ENCODE measurements at regions not wholly inside any gene's neighbourhood (a gene's known extent, or its start where the extent isn't known, plus 50 kb on each side); places are given as distances from the start of the nearest gene placed in this dataset.
"Not testable (repeated sequence)": the region's sequence is repeated elsewhere in the genome, so short reads cannot be mapped to it uniquely, and the experiment has no call there.

DNA sequence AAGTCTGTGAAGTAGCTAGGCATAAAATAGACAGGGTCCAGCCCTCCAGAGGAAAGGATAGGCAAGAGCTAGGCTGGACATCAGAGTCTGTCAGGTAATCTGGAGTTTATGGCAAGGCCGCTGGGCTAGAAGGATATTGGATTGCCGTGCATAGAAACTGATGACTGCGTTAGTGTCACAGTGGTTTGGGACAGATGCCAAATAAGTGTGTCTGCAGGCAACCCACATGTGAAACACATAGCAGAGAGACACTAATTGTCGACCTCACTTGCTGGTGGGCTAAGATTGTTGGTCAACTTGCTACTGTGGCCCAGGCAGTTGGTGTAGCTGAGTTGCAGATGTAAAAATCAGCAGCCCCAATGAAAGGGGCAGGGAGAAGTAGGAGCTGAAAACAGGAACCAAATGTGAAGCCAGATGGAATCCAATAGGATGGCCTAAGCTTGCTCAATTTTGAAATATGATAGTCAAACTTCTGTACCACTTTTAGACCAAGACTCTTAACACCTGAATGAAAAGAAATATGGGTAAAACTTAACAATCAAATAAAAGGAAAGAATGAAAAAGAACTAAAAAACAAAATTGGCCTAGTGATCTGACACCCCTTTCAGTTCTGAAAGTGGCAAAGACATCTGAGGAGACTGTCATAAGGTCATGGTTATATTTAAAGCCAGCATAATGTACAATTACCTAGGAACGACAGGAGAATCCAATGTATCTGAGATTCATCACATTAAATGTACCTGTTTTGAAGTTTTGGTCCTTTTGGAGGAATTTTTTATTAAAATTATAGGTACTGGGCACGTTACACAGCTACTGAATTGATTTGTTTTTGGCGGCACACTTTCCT lies 243.3 kb upstream of the ACTBL2 start:
- DNase-seq = no peak

DNA sequence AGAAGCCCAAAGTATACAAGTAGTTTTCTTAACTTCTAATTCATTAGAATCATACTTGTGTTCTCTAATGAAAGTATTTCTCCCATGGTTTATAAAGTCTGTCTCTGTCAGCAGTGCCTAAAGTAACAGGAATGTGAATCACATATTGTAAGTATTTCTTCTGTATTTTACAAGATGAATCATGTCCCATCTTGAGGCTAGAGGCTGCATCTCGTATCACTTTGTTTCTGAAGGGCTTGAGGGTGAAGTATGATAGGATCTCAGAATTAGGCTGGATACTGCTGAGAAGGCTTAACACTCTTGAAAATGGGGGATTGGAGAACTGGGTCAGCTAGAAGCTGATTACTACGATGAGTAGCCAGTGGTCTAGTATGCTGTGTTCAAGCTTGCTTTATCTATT lies 242.2 kb upstream of the ACTBL2 start:
- no peak for DNase-seq

DNA sequence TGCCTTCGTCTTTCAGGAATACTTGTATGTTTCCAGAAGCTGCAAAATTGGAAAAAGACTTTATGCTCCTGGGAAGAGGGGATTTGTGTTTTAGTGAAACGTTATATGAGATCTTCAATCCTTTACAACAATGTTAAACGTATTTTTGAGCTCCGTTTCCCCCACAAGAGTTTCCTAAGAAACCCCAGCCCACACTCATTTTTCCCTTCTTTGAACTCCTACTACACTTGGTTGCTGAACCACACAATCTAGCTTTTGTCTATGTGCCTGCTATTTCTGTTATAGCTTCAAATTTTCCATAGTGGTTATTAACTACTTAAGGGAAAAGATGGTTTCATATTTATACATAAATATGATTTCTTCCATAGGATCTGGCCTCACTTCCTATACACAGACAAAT lies 238.6 kb upstream of the ACTBL2 start:
- no peak for DNase-seq

DNA sequence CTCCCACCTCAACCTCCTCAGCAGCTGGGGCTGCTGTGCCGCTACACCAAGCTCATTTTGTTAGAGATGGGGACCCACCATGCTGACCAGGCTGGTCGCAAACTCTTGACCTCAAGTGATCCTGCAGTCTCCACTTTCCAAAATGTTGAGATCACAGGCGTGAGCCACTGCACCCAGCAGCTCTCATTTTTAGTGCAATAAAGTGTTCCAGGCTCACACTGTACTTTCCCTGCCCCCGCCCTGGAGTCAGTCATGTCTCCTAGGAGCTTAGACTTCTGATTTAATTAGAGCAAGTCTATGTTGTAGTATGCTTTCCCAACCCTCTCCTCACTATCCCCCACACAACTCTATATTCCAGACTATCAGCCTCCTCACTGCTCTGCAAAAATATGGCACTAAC lies 238.0 kb upstream of the ACTBL2 start:
- DNase-seq = no peak

DNA sequence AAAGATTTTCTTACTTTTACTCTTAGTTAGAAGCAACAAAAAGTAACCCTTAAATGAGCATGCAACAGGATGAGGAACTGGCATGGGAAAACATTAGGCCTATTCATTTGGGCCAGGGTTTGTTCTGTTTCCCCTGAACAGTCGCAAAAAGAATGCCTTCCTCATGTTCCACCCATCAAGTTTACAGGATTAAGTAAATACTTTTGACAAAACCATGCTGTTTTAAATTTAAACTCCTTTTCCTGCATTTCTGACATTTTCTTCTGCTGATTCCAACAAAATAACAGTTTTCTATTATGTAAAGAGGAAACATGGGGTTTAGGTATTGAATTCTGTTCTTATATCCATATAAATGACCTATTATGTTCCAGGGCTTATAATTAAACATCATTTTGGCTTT lies 236.6 kb upstream of the ACTBL2 start:
- no peak for DNase-seq

DNA sequence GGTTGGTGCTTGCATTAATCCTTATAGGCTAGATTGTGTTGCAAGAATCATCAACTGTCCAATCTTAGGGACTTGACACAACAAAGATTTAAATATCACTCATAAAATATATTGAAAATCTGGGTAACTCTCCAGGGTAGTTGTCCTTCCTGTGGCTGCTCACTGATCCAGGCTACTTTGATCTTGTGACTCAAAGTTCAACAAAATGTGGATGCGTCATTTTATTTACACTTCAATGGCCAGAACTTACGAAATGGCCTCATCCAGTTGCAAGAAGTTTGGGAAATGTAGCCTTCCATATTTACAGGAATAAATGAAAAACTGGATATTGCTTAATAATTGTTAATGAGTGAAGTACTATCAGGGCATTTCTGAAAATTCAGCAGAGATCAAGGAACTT lies 235.5 kb upstream of the ACTBL2 start:
- DNase-seq = no peak

DNA sequence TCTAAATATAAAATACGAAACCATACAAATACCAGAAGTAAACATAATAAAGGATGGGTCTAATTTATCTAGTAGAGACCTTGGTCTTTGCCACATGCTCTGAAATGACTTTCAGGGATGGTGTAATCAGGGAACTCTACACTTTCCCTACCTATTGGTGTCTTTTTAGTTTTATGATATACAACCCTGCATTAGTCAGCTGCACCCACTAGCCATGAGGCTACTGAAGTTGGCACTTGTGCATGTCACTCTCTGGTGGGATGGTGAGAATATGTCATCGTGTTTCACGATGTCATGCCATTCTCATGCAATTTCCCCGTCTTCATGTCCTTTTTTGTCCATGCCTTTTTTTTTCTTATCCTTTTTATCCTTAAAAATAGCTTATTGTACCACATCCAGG lies 234.9 kb upstream of the ACTBL2 start:
- no peak for DNase-seq

DNA sequence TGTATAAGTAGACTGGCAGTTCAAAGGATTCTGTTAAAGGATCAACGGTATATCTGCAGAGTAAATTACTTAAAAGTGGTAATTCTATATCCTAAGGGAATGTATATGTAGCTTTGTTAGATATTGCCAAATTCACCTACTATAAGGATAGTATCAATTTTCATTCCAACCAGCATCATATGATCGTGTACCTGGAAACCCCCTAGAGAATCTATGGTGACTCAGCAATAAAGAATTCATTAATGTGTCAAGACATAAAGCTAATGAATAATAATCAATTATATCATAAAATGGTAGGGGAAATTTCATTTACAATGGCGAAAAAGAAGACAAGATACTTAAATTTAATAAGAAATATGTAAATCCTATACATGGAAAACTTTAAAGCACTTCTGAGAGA lies 234.1 kb upstream of the ACTBL2 start:
- DNase-seq = no peak

DNA sequence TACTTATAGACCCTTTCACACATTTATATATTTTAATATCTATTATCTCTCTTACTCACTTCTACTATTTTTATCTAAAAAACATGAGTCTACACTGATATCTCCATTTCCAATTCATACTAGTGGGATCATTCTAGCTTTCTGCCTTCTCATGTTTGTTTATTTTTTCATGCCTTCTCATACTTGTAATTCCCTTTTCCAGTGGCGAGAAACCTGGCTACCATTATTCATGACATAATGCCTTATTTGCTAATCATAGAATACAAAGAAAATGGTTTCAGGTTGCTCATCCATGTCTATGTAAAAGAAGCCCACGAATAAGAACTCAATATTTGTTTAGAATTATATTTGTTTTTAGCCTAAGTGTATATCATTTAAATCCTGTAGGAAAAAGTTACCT lies 232.7 kb upstream of the ACTBL2 start:
- no peak for DNase-seq

DNA sequence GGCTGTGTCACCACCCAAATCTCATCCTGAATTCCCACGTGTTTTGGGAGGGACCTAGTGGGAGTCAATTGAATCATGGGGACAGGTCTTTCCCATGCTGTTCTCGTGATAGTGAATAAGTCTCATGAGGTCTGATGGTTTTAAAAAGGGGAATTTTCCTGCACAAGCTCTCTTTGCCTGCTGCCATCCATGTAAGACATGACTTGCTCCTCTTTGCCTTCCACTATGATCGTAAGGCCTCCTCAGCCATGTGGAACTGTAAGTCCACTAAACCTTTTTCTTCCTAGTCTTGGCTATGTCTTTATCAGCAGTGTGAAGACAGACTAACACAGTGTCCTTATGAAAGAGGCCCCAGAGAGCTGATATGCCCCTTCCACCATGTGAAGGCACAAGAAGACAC lies 230.9 kb upstream of the ACTBL2 start:
- not testable (repeated sequence) for DNase-seq

DNA sequence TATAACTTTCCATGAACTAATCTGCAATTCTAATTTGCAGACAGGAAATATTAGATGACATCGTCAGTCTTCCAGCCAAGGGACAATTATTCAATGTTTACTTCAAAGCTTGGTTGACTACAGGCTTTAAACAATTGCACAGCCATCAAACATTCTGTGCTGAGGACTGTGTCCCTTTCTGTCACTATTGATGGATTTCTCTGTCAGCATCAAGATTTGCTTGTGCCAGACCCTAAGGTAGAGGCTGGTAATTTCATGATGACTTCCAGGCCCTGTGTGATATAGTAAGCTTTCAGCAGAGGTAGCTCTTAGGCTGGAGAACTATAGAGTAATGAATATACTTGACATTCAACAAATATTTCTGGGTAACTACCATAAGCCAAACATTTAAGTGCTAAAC lies 229.3 kb upstream of the ACTBL2 start:
- no peak for DNase-seq

DNA sequence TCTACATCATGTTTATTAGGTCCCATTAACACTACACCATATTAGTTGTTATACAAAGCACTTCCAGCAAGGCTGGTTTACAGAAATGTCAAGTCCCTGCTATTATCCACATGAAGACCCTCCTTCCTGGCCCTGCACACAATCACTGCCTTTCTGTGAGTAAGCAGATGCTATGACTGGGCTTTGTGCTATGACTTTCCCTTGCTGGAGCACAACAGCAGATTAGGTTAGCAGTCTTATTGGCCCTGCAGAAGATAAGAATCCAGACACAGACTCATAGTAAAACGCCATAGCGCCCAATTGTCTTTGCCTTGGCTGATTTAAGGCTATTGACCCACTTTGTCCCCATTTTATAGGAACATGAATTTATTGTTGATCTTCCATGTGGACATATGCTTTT lies 228.9 kb upstream of the ACTBL2 start:
- no peak for DNase-seq

DNA sequence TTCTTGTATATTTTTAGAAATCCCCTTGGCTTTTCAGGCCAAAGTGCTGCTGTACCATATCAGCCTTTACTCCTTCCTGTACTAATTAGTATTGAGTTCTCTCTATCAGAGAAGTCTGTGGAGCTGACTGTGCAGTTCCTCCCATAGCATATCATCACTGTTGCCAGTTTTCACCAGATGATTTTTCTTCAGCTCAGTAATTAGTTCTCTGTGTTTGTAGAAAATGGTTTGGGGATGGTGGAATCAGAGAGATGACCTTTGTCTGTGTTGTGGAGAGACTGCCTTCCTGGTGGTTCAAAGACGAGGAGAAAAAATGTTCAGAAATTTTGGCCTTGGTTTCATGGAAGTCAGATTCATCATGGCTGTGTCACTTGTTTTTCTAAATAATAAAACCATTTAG lies 227.5 kb upstream of the ACTBL2 start:
- no peak for DNase-seq

DNA sequence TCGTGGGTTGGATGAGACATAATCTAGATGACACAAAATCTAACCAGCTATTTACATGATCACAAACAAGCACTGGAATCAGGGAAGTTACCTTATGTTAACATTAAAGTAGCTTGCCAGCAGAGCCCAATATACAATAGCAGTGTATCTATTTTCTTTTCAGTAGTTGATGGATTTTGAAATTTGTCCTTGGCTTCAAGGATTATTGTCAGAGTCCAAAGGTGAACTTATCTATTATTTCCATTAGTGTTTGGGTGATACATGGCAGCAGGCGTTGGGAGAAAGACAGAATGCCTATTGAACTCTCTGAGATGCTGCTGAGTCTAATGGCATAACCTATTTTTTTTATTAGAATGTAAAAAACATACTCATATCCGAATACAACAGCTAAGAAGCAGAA lies 223.2 kb upstream of the ACTBL2 start:
- no peak for DNase-seq

DNA sequence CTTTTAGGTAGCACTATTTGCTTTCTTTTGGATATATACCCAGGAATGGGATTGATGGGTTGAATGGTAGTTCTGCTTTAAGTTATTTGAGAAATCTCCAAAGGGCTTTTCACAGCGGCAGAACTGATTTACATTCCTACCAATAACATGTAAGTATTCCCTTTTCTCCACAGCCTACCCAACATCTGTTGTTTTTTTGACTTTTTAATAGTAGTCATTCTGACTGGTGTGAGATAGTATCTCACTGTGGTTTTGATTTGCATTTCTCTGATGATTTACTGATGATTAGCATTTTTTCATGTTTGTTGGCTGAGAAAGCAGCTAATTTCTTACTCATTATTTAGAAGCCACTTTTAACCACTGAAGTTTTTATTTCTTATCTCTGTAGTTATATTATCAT lies 221.1 kb upstream of the ACTBL2 start:
- DNase-seq = no peak

DNA sequence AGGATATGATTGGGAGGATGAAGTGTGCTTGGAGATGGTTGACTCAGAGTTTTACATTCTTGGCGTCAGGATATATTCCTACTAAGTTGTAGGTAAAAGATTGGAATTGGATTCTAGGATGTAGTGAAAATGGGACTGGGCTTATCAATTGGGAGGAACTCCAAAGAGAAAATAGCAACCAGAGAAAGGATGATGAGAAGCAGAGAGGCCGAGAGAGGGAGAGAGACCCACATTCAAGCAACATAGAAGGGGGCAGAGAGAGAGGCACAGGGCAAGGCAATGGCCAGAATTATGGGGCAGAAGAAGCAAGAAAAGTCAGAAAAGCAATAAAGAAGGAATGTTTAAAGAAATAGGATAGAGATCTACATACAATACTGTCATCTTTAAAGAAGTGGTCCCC lies 217.9 kb upstream of the ACTBL2 start:
- DNase-seq = no peak

DNA sequence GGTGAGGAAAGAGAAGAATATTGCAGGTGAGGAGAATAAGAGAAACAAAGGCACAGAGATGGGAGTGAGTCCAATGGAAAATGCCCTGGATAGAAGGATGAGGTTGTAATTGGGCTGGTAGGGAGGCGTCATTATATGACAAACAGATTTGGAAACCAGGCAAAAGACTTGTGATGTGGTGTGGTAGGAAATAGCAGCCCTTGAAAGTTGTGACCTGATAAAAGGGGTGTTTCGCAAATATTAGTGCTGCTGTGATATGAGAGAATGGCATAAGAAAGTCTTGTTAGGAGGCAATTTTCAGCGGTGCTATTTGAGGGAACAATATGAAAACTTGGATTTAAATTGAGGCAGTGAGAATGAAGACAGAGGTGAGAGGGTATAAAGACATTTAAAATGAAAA lies 217.5 kb upstream of the ACTBL2 start:
- DNase-seq = no peak

DNA sequence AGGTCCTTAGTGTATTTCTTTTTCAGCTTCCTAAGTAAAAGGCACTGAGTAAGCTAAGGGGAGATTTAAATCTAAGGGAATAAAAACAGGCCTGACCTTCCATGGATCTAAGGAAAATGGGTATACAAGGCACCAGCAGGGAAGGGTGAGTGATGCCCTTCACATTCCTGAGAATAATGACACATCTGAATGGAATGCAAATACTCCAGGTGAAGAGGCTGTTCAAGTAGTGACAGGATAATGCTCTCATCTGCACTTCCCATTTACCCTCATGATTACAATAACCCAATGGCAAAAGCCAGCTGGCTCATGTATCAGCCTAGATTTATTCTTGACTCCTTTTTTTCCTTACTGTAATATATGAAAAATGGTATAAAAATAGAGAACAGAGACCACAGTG lies 216.2 kb upstream of the ACTBL2 start:
- no peak for DNase-seq

DNA sequence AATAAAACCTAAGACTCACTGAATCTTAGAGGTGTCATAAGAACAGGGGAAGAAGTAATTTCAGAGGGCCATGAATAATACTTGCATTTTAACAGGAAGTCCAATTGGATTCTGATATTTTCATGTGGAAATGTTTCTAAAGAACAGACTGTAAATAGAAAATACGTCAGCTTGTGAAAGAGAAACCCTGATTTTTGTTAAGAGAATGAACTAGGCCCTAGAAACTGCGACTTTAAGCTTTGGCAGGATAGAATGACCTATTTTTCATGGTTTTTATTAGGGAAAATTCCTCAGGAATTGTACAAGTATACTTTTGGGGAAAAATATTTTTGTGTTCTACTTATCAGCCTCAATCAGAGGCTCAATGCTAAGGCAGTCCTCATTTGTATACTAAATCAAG lies 215.5 kb upstream of the ACTBL2 start:
- DNase-seq = no peak

DNA sequence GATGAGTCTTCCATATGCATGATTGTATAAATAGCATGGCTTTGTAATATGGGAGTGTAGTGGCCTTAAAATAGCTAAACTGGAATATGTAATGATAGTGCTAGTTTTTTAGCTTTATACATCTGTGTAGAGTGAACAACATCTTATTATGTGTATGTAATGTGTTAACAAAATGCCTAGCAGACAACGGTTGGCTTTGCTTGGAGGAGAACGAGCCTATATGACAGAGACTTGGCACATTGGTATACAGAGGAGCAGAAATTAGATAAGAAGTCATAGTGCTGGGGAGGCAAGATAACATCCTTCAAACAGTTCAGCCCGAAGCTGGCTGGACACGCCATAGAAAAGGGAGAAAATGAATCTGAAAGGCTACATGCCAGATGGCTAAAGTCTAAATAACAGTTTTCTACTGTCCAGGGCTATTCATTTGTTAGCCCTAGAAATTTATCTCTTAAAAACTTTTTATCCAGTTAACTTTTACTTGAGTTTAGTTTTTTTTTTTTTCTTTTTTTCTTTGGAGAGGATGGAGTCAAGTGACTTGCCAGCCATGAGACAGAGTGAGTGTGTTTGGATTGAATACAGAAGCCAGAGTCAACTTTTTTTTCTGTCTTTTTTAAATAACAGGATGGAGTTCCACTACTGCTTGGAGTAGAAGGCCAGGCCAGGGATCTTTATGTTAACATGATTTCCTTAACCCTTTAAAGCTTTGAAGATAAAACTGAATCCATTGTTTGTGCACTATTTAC lies 214.4 kb upstream of the ACTBL2 start:
- DNase-seq = no peak

DNA sequence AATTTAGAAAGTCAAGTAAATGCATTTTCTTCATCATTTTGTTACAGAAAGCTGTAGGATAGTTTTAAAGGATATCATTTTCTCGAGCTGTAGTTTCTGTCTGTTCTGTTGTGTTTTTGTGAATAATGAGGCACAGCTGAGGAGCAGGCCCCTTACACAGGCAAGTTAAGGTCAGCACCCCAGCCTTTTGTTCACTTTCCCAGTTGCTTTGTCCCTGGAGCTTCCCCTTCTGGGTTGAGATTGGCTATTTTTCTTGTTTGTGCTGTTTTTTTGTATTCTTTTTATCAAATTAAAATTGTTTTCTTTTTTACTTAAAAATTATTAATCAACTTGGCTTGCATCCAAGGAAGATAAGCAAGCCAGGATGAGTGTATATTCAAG lies 213.8 kb upstream of the ACTBL2 start:
- no peak for DNase-seq

DNA sequence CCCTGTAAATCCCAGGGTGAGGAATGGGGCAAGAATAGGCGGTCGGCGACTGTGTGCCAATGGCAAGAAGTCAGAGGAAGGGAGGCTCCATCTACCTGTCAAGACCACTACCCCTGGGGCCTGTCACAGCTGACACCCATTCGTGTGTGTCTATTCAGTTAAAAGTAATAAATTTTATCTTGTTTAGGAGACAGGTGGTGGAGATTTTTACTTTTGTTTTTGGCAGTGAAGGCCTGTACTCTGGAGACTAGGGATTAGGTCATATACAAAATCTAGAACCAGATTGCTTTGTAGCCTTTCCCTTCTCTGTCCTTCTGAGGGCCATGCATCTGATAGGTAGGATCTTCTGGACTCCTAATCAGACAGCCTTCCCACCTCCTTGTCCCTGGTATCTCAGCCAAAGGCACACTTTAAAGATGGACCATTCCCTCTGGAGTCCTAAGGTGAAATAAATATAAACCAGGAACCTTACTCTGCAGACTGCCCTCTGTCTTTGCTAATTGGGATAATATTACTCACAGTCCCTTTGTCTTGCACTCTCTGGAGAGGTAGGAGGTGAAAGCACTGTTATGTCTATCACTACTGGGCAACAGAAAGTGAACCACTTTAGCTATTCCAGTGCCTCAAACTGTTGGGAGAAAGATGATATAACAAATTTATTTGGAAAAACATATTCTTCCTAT lies 213.2 kb upstream of the ACTBL2 start:
- DNase-seq = no peak

DNA sequence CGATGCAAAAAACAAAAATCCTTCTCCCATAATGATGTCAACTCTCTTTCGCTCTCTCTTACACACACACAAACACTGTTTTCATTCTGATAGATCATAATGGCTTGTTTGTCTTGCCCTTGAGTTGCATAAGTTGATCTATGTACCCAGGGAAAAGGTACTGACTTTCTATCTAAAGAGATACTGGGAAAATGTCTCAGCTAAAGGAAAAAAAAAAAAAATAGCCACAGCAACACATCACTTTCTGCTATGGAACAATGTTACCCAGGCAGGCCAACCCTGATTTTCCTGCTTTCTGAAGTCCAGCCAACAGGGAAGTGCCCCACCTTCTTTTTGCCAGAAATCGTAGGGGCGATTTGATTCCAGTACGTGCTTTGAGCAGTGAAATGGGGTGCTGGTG lies 212.6 kb upstream of the ACTBL2 start:
- no peak for DNase-seq
